ENCODE measurements at regions not wholly inside any gene's neighbourhood (a gene's known extent, or its start where the extent isn't known, plus 50 kb on each side); places are given as distances from the start of the nearest gene placed in this dataset.

DNA sequence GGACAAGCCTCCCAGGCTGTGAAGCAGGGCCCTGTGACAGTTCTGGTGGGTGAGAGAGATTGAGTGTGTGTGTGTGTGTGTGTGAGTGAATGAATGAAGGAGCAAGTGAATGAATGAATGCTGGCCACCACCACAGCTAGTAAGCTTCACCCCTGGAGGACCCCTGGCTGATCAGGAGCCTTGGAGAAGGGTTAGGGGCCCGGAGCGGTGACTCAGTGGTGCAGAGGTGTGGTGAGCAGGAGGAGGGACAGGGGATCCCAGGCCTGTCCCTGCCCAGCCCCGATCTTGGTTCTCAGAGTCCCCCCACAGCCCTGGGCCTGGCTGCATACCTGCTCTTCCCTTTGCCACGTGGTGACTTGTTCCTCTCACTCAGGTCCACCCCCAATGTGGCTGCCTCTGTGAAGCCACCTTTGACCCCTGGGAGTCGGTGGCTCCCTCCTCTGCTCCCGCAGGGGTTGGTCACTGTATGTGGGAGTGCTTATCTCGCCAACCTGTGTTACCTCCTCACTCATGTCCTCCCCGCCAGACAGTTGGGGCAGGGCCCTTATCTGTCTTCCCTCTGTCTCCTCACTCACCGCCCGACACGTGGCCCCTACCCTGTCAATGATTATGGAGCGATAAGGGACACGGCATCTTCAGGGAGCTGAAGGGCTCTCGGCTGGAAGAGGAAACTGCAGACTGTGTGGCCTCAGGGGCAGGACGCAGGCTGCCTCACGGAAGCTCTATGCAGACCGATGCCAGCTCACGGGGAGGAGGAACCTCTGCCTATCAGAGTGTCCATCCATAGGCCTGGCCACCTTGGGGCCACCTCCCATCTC, 99.9 kb upstream of the PITX1 start:
- Mint-ChIP-seq H3K27ac (no peak overlapping the region), H3K9me3 (no peaks in the 10 kb centered on the region), H3K4me3 (no peak overlapping the region), H3K4me1 (peaks cover 0 to 13% (median 10%) of the 10 kb centered on the region in 7 donors), H3K27me3 (peaks cover 0 to 6% (median 1%) of the 10 kb centered on the region in 5 donors), H3K36me3 (no peaks in the 10 kb centered on the region)
- DNase-seq (no peak), ATAC-seq (peak; percentile 36)
- H3K36me3 ChIP-seq (ENCODE audit: control insufficient read depth in 2 of 3, insufficient read depth in 3 of 3, low read length in 3 of 3) = no peaks in the 10 kb centered on the region
- H3K27me3 ChIP-seq (ENCODE audit: control insufficient read depth in 2 of 2, insufficient read depth in 2 of 2, low read length in 2 of 2) = no peaks in the 10 kb centered on the region
- ChIA-PET CTCF (no interaction called here), POLR2A (no interaction called here)
- no peaks in the 10 kb centered on the region for H3K9me3 ChIP-seq (ENCODE audit: control insufficient read depth in 2 of 3, low read length in 3 of 3)
- no peaks in the 10 kb centered on the region for H3K4me1 ChIP-seq (ENCODE audit: control insufficient read depth in 2 of 2, insufficient read depth in 2 of 2, low read length in 2 of 2)
- no peak overlapping the region for H3K27ac ChIP-seq (ENCODE audit: low read depth, low read length)
- H3K4me3 ChIP-seq (ENCODE audit: low read length) = no peak overlapping the region
- intact Hi-C loops (cut with micrococcal nuclease) = no loop called here

DNA sequence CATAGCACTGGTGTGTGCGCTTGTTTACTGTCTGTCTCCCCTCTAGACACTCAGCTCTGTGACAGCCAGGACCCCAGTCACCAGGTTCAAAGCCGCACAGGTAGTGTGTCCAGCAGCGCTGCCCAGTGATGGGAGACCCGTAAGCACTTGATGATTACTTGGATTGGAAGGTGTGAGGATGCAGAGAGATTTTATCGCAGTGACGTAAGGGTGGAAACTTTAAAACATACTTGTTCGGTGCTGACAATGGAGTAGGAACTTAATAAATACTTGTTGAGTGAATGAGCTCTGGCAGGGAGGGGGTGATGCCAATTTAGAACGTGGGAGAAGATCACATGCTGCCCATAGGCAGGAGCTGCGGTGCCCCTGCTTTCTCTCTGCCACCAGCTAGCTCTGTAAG, 99.2 kb upstream of the PITX1 start:
- ChIA-PET POLR2A (no interaction called here), CTCF (no interaction called here)
- Mint-ChIP-seq H3K4me1 (peaks cover 0 to 14% (median 10%) of the 10 kb centered on the region in 7 donors), H3K27ac (no peak overlapping the region), H3K4me3 (no peak overlapping the region), H3K9me3 (no peaks in the 10 kb centered on the region), H3K27me3 (peaks cover 0 to 6% (median 0%) of the 10 kb centered on the region in 5 donors), H3K36me3 (no peaks in the 10 kb centered on the region)
- H3K4me1 ChIP-seq (ENCODE audit: control insufficient read depth in 2 of 2, insufficient read depth in 2 of 2, low read length in 2 of 2) = no peaks in the 10 kb centered on the region
- no peak for DNase-seq
- no peak overlapping the region for H3K27ac ChIP-seq (ENCODE audit: low read depth, low read length)
- intact Hi-C loops (cut with micrococcal nuclease) = no loop called here
- no peak for ATAC-seq
- H3K4me3 ChIP-seq (ENCODE audit: low read length) = no peak overlapping the region
- no peaks in the 10 kb centered on the region for H3K9me3 ChIP-seq (ENCODE audit: control insufficient read depth in 2 of 3, low read length in 3 of 3)
- no peaks in the 10 kb centered on the region for H3K36me3 ChIP-seq (ENCODE audit: control insufficient read depth in 2 of 3, insufficient read depth in 3 of 3, low read length in 3 of 3)
- H3K27me3 ChIP-seq (ENCODE audit: control insufficient read depth in 2 of 2, insufficient read depth in 2 of 2, low read length in 2 of 2) = no peaks in the 10 kb centered on the region

DNA sequence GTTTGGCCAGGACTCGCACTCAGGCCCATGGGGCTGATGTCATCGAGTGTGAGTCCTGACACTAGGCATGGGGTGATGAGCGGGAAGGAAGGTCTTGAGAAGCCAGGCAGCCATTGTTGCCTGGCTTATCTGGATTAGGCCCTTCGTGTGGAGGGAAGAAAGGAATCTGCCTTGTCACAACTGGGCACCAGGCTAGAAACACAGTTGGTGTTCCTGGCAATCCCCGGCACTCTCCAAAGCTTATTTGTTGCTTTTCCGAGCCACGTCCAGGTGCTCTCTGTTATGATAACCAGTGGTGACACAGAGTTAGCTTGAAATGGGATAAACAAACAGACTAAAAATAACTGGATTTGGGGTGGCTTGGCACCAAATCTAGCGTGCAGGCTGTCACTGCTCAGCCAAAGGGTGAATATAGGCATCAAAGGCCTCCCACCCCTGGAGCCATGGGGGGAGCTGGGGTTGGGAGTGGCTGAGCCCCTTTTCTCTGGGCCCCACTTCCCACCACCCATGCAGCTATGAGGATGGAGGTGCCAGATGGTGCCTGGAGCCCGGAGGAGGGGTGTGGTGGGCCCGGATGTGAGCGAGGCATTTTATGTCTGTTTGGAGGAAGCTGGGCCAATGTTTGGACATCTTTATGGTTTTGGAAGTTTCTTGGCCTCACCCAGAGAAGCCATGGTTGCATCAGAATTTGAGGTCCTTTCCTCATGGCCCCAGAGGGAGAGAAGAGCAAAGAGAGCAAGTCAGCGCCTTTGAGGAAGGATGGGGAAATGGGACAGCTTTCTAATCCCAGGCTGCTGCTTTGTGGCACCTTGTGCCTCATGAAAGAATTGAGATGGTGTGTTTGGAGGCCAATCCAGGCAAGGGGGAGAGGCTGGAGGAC, 98.0 kb upstream of the PITX1 start:
- intact Hi-C loops (cut with micrococcal nuclease) = no loop called here
- Mint-ChIP-seq H3K36me3 (no peaks in the 10 kb centered on the region), H3K9me3 (no peaks in the 10 kb centered on the region), H3K27me3 (peaks cover 0 to 6% (median 0%) of the 10 kb centered on the region in 5 donors), H3K27ac (no peak overlapping the region), H3K4me3 (no peak overlapping the region), H3K4me1 (peaks cover 0 to 14% (median 10%) of the 10 kb centered on the region in 7 donors)
- ATAC-seq (no peak), DNase-seq (no peak)
- Histone ChIP-seq H3K36me3 (ENCODE audit: control insufficient read depth in 2 of 3, insufficient read depth in 3 of 3, low read length in 3 of 3) (no peaks in the 10 kb centered on the region), H3K4me1 (ENCODE audit: control insufficient read depth in 2 of 2, insufficient read depth in 2 of 2, low read length in 2 of 2) (no peaks in the 10 kb centered on the region), H3K4me3 (ENCODE audit: low read length) (no peak overlapping the region), H3K27me3 (ENCODE audit: control insufficient read depth in 2 of 2, insufficient read depth in 2 of 2, low read length in 2 of 2) (no peaks in the 10 kb centered on the region), H3K9me3 (ENCODE audit: control insufficient read depth in 2 of 3, low read length in 3 of 3) (no peaks in the 10 kb centered on the region), H3K27ac (ENCODE audit: low read depth, low read length) (no peak overlapping the region)
- ChIA-PET CTCF (no interaction called here), POLR2A (no interaction called here)

DNA sequence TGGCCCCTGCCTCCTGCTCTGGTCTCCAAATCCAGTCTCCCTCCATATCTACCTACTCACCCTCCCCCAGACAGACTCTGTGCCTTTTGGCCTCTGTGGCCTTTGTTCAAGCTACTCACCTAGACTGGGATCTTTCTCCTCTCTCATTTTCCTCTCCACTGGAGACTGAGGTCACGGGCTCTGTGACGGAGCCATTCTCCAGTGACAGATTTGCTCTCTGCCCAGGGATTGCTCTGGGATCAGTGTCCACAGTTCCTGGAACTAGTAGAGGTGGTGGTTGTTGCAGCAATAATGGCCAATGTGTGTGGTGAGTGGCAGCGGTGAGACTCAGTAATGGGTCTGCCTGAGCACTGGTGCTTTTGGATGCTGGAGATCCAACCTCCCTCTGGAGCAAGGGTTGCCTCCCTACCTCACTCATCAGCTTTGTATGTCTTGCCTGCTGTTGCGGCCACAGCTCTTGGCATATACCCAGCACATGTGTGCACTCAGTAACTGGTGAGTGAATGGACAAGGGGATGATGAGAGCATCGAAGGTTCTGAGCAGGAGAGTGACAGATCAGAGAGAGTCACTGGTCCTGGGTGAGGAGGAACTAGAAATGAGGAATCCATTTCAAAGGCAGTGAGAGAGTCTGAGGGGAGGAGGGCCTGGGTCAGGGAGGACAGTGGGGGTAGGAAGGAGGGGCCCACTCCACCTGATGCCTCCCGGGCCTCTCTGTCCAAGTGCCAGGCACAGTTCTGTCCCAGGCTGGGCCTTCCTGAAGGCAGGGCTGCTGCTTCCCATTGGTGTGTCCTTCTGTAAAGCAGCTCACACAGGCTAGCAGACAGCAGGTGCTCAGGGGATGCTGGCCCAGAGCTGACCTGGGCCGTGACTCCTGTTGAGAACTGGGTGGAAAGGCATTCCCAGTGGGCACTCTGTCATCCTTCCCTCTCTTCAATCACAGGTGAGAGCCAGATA, 96.5 kb upstream of the PITX1 start:
- Mint-ChIP-seq H3K27ac (no peak overlapping the region), H3K36me3 (no peaks in the 10 kb centered on the region), H3K27me3 (peaks cover 0 to 5% (median 0%) of the 10 kb centered on the region in 5 donors), H3K9me3 (no peaks in the 10 kb centered on the region), H3K4me3 (no peak overlapping the region), H3K4me1 (peaks cover 0 to 14% (median 8%) of the 10 kb centered on the region in 7 donors)
- ATAC-seq = no peak
- no peak for DNase-seq
- Histone ChIP-seq H3K36me3 (ENCODE audit: control insufficient read depth in 2 of 3, insufficient read depth in 3 of 3, low read length in 3 of 3) (no peaks in the 10 kb centered on the region), H3K4me3 (ENCODE audit: low read length) (no peak overlapping the region), H3K27me3 (ENCODE audit: control insufficient read depth in 2 of 2, insufficient read depth in 2 of 2, low read length in 2 of 2) (no peaks in the 10 kb centered on the region), H3K9me3 (ENCODE audit: control insufficient read depth in 2 of 3, low read length in 3 of 3) (no peaks in the 10 kb centered on the region), H3K27ac (ENCODE audit: low read depth, low read length) (no peak overlapping the region), H3K4me1 (ENCODE audit: control insufficient read depth in 2 of 2, insufficient read depth in 2 of 2, low read length in 2 of 2) (no peaks in the 10 kb centered on the region)
- CTCF ChIA-PET = no interaction called here
- POLR2A ChIA-PET = no interaction called here
- intact Hi-C loops (cut with micrococcal nuclease) = no loop called here

DNA sequence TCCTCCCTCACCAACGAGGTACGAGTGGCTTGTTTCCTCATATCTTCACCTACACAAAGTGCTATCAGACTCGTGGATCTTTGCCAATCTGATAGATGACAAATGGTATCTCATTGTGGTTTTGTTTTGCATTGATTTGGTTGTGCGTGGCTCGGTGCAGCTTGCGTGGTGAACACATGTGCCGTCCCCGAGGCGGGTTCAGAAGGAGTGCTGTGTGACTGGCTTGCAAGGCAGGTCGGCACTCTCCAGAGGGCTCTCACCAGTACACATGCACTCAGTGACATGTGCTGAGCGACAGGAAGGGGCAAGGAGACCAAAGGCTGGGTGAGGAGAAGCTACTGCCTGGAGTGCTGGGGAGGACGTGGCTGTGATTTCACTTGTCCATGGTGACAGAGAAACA, 95.3 kb upstream of the PITX1 start:
- Mint-ChIP-seq H3K9me3 (no peaks in the 10 kb centered on the region), H3K36me3 (no peaks in the 10 kb centered on the region), H3K27ac (peak overlapping the region in 2 of 9 donors; percentile 7 to 32), H3K27me3 (peaks cover 0 to 5% (median 0%) of the 10 kb centered on the region in 5 donors), H3K4me1 (peaks cover 0 to 14% (median 7%) of the 10 kb centered on the region in 7 donors), H3K4me3 (peak overlapping the region in 5 of 10 donors; percentile 22 to 68 (median 33))
- H3K36me3 ChIP-seq (ENCODE audit: control insufficient read depth in 2 of 3, insufficient read depth in 3 of 3, low read length in 3 of 3) = no peaks in the 10 kb centered on the region
- ATAC-seq (no peak), DNase-seq (peak in 3 of 9 donors; percentile 2 to 10 (median 7))
- no peak overlapping the region for H3K27ac ChIP-seq (ENCODE audit: low read depth, low read length)
- no peak overlapping the region for H3K4me3 ChIP-seq (ENCODE audit: low read length)
- ChIA-PET POLR2A (no interaction called here), CTCF (no interaction called here)
- no peaks in the 10 kb centered on the region for H3K9me3 ChIP-seq (ENCODE audit: control insufficient read depth in 2 of 3, low read length in 3 of 3)
- intact Hi-C loops (cut with micrococcal nuclease) = no loop called here
- no peaks in the 10 kb centered on the region for H3K4me1 ChIP-seq (ENCODE audit: control insufficient read depth in 2 of 2, insufficient read depth in 2 of 2, low read length in 2 of 2)
- no peaks in the 10 kb centered on the region for H3K27me3 ChIP-seq (ENCODE audit: control insufficient read depth in 2 of 2, insufficient read depth in 2 of 2, low read length in 2 of 2)

DNA sequence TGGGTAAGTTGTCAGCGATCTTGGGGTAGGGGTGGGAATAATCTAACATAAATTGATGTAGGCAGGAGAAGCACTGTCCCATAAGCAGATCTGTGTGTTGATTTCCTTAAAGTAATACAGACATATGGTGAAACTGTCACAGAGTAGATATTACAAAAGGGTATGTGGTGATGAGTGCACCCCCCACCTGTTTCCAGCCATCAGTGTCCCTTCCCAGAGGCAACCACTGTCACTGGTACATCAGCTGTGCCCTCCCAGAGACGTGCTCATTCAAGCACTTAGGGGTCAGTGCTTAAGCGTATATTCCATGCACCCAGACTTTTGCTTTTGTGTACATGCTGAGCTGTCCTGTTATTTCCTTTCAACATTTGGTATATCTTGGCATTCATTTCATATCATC, 94.3 kb upstream of the PITX1 start:
- H3K4me3 ChIP-seq (ENCODE audit: low read length) = no peak overlapping the region
- POLR2A ChIA-PET = no interaction called here
- H3K9me3 ChIP-seq (ENCODE audit: control insufficient read depth in 2 of 3, low read length in 3 of 3) = no peaks in the 10 kb centered on the region
- Mint-ChIP-seq H3K9me3 (no peaks in the 10 kb centered on the region), H3K36me3 (no peaks in the 10 kb centered on the region), H3K4me3 (no peak overlapping the region), H3K27me3 (peaks cover 0 to 5% (median 0%) of the 10 kb centered on the region in 5 donors), H3K4me1 (peaks cover 0 to 14% (median 7%) of the 10 kb centered on the region in 7 donors), H3K27ac (no peak overlapping the region)
- intact Hi-C loops (cut with micrococcal nuclease) = no loop called here
- CTCF ChIA-PET = no interaction called here
- no peaks in the 10 kb centered on the region for H3K4me1 ChIP-seq (ENCODE audit: control insufficient read depth in 2 of 2, insufficient read depth in 2 of 2, low read length in 2 of 2)
- no peaks in the 10 kb centered on the region for H3K36me3 ChIP-seq (ENCODE audit: control insufficient read depth in 2 of 3, insufficient read depth in 3 of 3, low read length in 3 of 3)
- DNase-seq = no peak
- H3K27ac ChIP-seq (ENCODE audit: low read depth, low read length) = no peak overlapping the region
- H3K27me3 ChIP-seq (ENCODE audit: control insufficient read depth in 2 of 2, insufficient read depth in 2 of 2, low read length in 2 of 2) = no peaks in the 10 kb centered on the region
- no peak for ATAC-seq

Measured in naive thymus-derived CD4-positive, alpha-beta T cell (primary cell).